H1 (cell line): ENCODE measurements at regions not wholly inside any gene's neighbourhood (a gene's known extent, or its start where the extent isn't known, plus 50 kb on each side); places are given as distances from the start of the nearest gene placed in this dataset.

Source experiments
- PHF8 ChIP-seq: fragments of 200-600 bp; sonication (generic); conservative IDR thresholded peaks from 2 replicates; pipeline ENCODE4 v1.7.1; 2012; ENCODE audit warnings: low read depth, mild to moderate bottlenecking, inconsistent platforms, low read length, moderate library complexity
- TF ChIP-seq, protein P1 (sequence below): fragments of 300-600 bp; sonication (generic); IDR thresholded peaks from 2 replicates; pipeline ENCODE4 v1.7.1; 2012; ENCODE audit warnings: low read length, moderate library complexity, mild to moderate bottlenecking, inconsistent platforms; ENCODE audit not compliant: insufficient replicate concordance

DNA sequence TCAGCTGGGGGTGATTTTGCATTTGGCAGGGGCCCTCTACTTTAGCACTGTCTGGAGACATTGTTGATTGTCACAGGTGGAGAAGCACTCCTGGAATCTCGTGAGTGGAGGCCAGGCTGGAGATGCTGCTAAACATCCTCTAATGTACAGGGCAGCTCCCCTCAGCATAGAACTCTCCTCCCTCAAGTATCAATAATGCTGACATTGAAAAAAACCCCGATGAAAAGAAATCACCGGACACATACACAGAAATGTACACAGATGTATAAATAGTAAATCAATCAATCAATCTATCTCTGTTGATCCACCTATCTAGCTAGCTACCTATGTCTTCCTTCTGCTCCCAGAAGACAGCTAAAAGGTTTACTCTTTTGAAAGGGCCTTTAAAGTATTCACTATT, 89.4 kb upstream of the KCNJ15 start (continued):
- TF ChIP-seq, protein P1, sequence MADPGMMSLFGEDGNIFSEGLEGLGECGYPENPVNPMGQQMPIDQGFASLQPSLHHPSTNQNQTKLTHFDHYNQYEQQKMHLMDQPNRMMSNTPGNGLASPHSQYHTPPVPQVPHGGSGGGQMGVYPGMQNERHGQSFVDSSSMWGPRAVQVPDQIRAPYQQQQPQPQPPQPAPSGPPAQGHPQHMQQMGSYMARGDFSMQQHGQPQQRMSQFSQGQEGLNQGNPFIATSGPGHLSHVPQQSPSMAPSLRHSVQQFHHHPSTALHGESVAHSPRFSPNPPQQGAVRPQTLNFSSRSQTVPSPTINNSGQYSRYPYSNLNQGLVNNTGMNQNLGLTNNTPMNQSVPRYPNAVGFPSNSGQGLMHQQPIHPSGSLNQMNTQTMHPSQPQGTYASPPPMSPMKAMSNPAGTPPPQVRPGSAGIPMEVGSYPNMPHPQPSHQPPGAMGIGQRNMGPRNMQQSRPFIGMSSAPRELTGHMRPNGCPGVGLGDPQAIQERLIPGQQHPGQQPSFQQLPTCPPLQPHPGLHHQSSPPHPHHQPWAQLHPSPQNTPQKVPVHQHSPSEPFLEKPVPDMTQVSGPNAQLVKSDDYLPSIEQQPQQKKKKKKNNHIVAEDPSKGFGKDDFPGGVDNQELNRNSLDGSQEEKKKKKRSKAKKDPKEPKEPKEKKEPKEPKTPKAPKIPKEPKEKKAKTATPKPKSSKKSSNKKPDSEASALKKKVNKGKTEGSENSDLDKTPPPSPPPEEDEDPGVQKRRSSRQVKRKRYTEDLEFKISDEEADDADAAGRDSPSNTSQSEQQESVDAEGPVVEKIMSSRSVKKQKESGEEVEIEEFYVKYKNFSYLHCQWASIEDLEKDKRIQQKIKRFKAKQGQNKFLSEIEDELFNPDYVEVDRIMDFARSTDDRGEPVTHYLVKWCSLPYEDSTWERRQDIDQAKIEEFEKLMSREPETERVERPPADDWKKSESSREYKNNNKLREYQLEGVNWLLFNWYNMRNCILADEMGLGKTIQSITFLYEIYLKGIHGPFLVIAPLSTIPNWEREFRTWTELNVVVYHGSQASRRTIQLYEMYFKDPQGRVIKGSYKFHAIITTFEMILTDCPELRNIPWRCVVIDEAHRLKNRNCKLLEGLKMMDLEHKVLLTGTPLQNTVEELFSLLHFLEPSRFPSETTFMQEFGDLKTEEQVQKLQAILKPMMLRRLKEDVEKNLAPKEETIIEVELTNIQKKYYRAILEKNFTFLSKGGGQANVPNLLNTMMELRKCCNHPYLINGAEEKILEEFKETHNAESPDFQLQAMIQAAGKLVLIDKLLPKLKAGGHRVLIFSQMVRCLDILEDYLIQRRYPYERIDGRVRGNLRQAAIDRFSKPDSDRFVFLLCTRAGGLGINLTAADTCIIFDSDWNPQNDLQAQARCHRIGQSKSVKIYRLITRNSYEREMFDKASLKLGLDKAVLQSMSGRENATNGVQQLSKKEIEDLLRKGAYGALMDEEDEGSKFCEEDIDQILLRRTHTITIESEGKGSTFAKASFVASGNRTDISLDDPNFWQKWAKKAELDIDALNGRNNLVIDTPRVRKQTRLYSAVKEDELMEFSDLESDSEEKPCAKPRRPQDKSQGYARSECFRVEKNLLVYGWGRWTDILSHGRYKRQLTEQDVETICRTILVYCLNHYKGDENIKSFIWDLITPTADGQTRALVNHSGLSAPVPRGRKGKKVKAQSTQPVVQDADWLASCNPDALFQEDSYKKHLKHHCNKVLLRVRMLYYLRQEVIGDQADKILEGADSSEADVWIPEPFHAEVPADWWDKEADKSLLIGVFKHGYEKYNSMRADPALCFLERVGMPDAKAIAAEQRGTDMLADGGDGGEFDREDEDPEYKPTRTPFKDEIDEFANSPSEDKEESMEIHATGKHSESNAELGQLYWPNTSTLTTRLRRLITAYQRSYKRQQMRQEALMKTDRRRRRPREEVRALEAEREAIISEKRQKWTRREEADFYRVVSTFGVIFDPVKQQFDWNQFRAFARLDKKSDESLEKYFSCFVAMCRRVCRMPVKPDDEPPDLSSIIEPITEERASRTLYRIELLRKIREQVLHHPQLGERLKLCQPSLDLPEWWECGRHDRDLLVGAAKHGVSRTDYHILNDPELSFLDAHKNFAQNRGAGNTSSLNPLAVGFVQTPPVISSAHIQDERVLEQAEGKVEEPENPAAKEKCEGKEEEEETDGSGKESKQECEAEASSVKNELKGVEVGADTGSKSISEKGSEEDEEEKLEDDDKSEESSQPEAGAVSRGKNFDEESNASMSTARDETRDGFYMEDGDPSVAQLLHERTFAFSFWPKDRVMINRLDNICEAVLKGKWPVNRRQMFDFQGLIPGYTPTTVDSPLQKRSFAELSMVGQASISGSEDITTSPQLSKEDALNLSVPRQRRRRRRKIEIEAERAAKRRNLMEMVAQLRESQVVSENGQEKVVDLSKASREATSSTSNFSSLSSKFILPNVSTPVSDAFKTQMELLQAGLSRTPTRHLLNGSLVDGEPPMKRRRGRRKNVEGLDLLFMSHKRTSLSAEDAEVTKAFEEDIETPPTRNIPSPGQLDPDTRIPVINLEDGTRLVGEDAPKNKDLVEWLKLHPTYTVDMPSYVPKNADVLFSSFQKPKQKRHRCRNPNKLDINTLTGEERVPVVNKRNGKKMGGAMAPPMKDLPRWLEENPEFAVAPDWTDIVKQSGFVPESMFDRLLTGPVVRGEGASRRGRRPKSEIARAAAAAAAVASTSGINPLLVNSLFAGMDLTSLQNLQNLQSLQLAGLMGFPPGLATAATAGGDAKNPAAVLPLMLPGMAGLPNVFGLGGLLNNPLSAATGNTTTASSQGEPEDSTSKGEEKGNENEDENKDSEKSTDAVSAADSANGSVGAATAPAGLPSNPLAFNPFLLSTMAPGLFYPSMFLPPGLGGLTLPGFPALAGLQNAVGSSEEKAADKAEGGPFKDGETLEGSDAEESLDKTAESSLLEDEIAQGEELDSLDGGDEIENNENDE, result no peak
- no peak for TF ChIP-seq PHF8
- TF ChIP-seq, all 59 proteins: peak for 0
